COR-L47 (cell line): ENCODE measurements at regions not wholly inside any gene's neighbourhood (a gene's known extent, or its start where the extent isn't known, plus 50 kb on each side); places are given as distances from the start of the nearest gene placed in this dataset.
"Not testable (repeated sequence)": the region's sequence is repeated elsewhere in the genome, so short reads cannot be mapped to it uniquely, and the experiment has no call there.

Experiments
- DNase-seq: peaks from one replicate; lab custom pipeline; 2025; lab: John Stamatoyannopoulos, UW

GRCh38 chr9:113665064-113665463, 201.5 kb downstream of the RGS3 start:
- DNase-seq = no peak

GRCh38 chr9:113665756-113666155, 202.2 kb downstream of the RGS3 start:
- DNase-seq = no peak

GRCh38 chr9:113668061-113668460, 204.5 kb downstream of the RGS3 start:
- DNase-seq = no peak

GRCh38 chr9:113669522-113670115, 206.1 kb downstream of the RGS3 start:
- DNase-seq = no peak

- DNase-seq = no peak
Observed at GRCh38 chr9:113673726-113674125, 202.4 kb upstream of the ZNF618 start.

GRCh38 chr9:113674436-113674835, 201.7 kb upstream of the ZNF618 start:
- DNase-seq = no peak

- DNase-seq = no peak
Observed at GRCh38 chr9:113675475-113675941, 200.6 kb upstream of the ZNF618 start.

- DNase-seq = no peak
Observed at GRCh38 chr9:113677057-113677456, 199.1 kb upstream of the ZNF618 start.

- DNase-seq = no peak
Observed at GRCh38 chr9:113677569-113677968, 198.5 kb upstream of the ZNF618 start.

GRCh38 chr9:113678119-113678858, 197.8 kb upstream of the ZNF618 start:
- no peak for DNase-seq

GRCh38 chr9:113678859-113679256, 197.3 kb upstream of the ZNF618 start:
- no peak for DNase-seq

- DNase-seq = peak; percentile 38
Observed at GRCh38 chr9:113682297-113682771, 193.8 kb upstream of the ZNF618 start.

- DNase-seq = not testable (repeated sequence)
Observed at GRCh38 chr9:113685636-113686035, 190.5 kb upstream of the ZNF618 start.

- DNase-seq = no peak
Observed at GRCh38 chr9:113687107-113687679, 188.9 kb upstream of the ZNF618 start.

GRCh38 chr9:113687680-113688371, 188.3 kb upstream of the ZNF618 start:
- no peak for DNase-seq

- no peak for DNase-seq
Observed at GRCh38 chr9:113690055-113690740, 185.9 kb upstream of the ZNF618 start.

GRCh38 chr9:113692256-113692655, 183.9 kb upstream of the ZNF618 start:
- DNase-seq = no peak

GRCh38 chr9:113694912-113695311, 181.2 kb upstream of the ZNF618 start:
- no peak for DNase-seq

GRCh38 chr9:113695440-113695851, 180.7 kb upstream of the ZNF618 start:
- no peak for DNase-seq

- DNase-seq = no peak
Observed at GRCh38 chr9:113695901-113696300, 180.2 kb upstream of the ZNF618 start.

GRCh38 chr9:113701774-113702755, 174.0 kb upstream of the ZNF618 start:
- DNase-seq = no peak
